HepG2 (cell line): ENCODE measurements at regions not wholly inside any gene's neighbourhood (a gene's known extent, or its start where the extent isn't known, plus 50 kb on each side); places are given as distances from the start of the nearest gene placed in this dataset.
A peak's percentile ranks its signal among the peaks of the same experiment; 100 is the strongest.

Experiments used
- ATAC-seq: fragments of 200-7000 bp; cut with Tn5 transposase; 3 replicates; pipeline ENCODE4 v1.9.1; 2020; ENCODE audit warnings: mild to moderate bottlenecking, moderate library complexity
- BruUV-seq: library from RNA; stranded (reverse); fragments of 400-500 nt; replicated peaks from 2 replicates; lab custom pipeline; 2021; lab: Mats Ljungman, UMichigan
- CTCF ChIA-PET: fragments of 300-600 bp; formaldehyde crosslinking; extraction: SDS; loops from one replicate; lab custom pipeline; 2021; ENCODE audit warnings: low total read pairs, inconsistent platforms, low intra/inter-chr PET ratio; lab: Yijun Ruan, JAX
- POLR2A ChIA-PET: fragments of 350-600 bp; sonication (Branson Sonifier 250); formaldehyde crosslinking; loops from one replicate; lab custom pipeline; 2020; ENCODE audit warnings: antibody characterized with exemption, inconsistent platforms; lab: Yijun Ruan, JAX
- DNase-seq: peaks from one replicate; pipeline ENCODE4 v3.0.0-alpha.2; 2015; ENCODE audit warnings: low spot score
- FAIRE-seq: peaks from 3 replicates; lab custom pipeline; 2011; peaks lifted over from hg19 to GRCh38; lab: Jason Lieb, UNC
- H2AFZ ChIP-seq: one replicate; pipeline ENCODE4 v1.6.1; 2011; ENCODE audit warnings: low read length, inconsistent platforms
- H3K27ac ChIP-seq: fragments of 300-600 bp; 3 replicates; pipeline ENCODE4 v1.8.0; 2011; ENCODE audit warnings: mixed run types, mild to moderate bottlenecking, mixed read lengths, low read length, inconsistent platforms; ENCODE audit not compliant: insufficient read depth; ENCODE audit errors: extremely low read length
- H3K27me3 ChIP-seq, 2 experiments: fragments of 200-600 bp in 1 of 2; 2 replicates in 1 of 2; 3 replicates in 1 of 2; pipeline versions ENCODE4 v1.6.0 to v1.8.0; 2011; ENCODE audit warnings: low read length in 2 of 2, mild to moderate bottlenecking in 2 of 2, moderate library complexity in 2 of 2, inconsistent platforms in 1 of 2; ENCODE audit not compliant: insufficient read depth in 2 of 2, control insufficient read depth in 1 of 2
- H3K36me3 ChIP-seq, 2 experiments: fragments of 200-600 bp in 1 of 2; replicated peaks in 1 of 2; 2 replicates in 1 of 2; 3 replicates in 1 of 2; pipeline versions ENCODE4 v1.5.1 to v1.8.0; 2011; ENCODE audit warnings: low read length in 2 of 2, inconsistent platforms in 1 of 2; ENCODE audit not compliant: insufficient read depth in 2 of 2, control insufficient read depth in 1 of 2
- H3K4me1 ChIP-seq: 2 replicates; pipeline ENCODE4 v1.5.1; 2012; ENCODE audit warnings: low read length, inconsistent platforms; ENCODE audit not compliant: insufficient read depth
- H3K4me2 ChIP-seq: 2 replicates; pipeline ENCODE4 v1.6.0; 2011; ENCODE audit warnings: low read depth, low read length, inconsistent platforms
- H3K4me3 ChIP-seq, 3 experiments: fragments of 200-600 bp in 1 of 3; sonication (generic), shearing (Covaris generic) in 1 of 3; replicated peaks in 1 of 3; 2 replicates each; pipeline ENCODE4 v1.5.1; 2011 to 2016; ENCODE audit warnings: low read length in 3 of 3, inconsistent platforms in 2 of 3, low read depth in 2 of 3, mild to moderate bottlenecking in 2 of 3, control low read depth in 1 of 3, mixed read lengths in 1 of 3; ENCODE audit not compliant: insufficient read depth in 1 of 3
- H3K79me2 ChIP-seq: one replicate; pipeline ENCODE4 v1.6.1; 2011; ENCODE audit warnings: low read length, inconsistent platforms; ENCODE audit not compliant: insufficient read depth
- H3K9ac ChIP-seq: 2 replicates; pipeline ENCODE4 v1.6.0; 2011; ENCODE audit warnings: mild to moderate bottlenecking, low read depth, low read length, inconsistent platforms; ENCODE audit not compliant: insufficient read depth
- H3K9me3 ChIP-seq: 2 replicates; pipeline ENCODE4 v1.5.1; 2012; ENCODE audit warnings: mild to moderate bottlenecking, low read length
- H4K20me1 ChIP-seq: 2 replicates; pipeline ENCODE4 v1.6.0; 2011; ENCODE audit warnings: inconsistent platforms, mild to moderate bottlenecking, low read length, moderate library complexity; ENCODE audit not compliant: insufficient read depth
- ATF1 ChIP-seq: IDR thresholded peaks from 2 replicates; pipeline ENCODE4 v1.6.1; 2016; ENCODE audit warnings: mild to moderate bottlenecking, control low read depth
- ETV5 ChIP-seq: IDR thresholded peaks from 2 replicates; pipeline ENCODE4 v1.6.1; 2018; ENCODE audit warnings: missing biosample characterization, missing genetic modification reagents, inconsistent platforms, borderline replicate concordance
- MEF2D ChIP-seq: sonication (generic); formaldehyde crosslinking; IDR thresholded peaks from 2 replicates; pipeline ENCODE4 v1.5.1; 2020; ENCODE audit warnings: mild to moderate bottlenecking, missing genetic modification reagents
- RCOR2 ChIP-seq: IDR thresholded peaks from 2 replicates; pipeline ENCODE4 v1.6.1; 2016; ENCODE audit warnings: missing biosample characterization, missing genetic modification reagents
- ZNF7 ChIP-seq: IDR thresholded peaks from 2 replicates; pipeline ENCODE4 v1.6.1; 2016; ENCODE audit warnings: missing biosample characterization, missing genetic modification reagents
- WGBS: methylation state at CpG from one replicate; pipeline ENCODE4 v1.1.6; 2017; ENCODE audit warnings: low lambda C conversion rate; 5-methylcytosine and 5-hydroxymethylcytosine counted together
- in situ Hi-C: cut with HindIII; loops from 2 replicates; pipeline ENCODE4 v1.10.0; 2017; ENCODE audit warnings: low pct_unique_long_range_greater_than_20kb; ENCODE audit not compliant: extremely low pct_ligation_motif_present
- intact Hi-C: fragments of 100-400 bp; cut with micrococcal nuclease; formaldehyde crosslinking; loops from one replicate; pipeline ENCODE4 v1.10.0; 2022; ENCODE audit not compliant: unreplicated experiment
- TF ChIP-seq, protein P1 (sequence below): sonication (generic); formaldehyde crosslinking; IDR thresholded peaks from 2 replicates; pipeline ENCODE4 v1.5.1; 2020; ENCODE audit warnings: mild to moderate bottlenecking, missing genetic modification reagents, moderate library complexity
- TF ChIP-seq, protein P2 (sequence below): sonication (generic); formaldehyde crosslinking; IDR thresholded peaks from one replicate; pipeline ENCODE4 v1.5.1; 2020; ENCODE audit warnings: mild to moderate bottlenecking, missing genetic modification reagents; ENCODE audit errors: not compliant biosample characterization

DNA sequence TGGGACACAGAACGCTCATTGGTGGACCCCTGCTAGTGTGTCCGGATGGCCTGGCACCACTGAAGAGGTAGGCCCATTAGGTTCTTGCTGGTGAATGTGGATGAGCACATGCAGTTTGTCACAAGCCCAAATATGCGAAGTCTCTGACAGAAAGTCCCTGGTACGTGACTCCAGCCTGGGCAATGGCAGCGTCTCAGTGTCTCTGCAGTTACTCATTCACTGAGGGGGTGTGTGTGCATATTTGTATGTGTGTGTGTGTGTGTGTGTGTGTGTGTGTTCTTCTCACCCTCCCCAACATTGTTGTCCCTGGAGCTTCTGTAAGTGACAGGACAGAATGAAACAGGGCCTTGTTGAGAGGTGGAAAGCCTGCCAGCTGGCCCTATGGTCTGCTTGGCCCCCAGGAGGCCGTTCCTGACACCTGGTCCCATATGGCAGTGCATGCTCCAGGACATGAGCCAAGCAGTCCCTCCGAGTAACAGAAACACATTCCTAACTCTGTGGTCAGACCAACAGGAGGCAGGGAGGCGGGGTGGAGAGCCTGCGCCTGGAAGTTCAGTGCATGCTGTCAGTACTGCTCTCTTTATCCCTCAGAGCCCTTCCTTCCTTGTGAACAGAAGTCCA is 169.9 kb downstream of the SLC28A3 start (continued):
- TF ChIP-seq ETV5 (CRISPR knock-in tag) (peak; percentile 38; the same call in 1 of the 2 replicates), ZNF7 (CRISPR knock-in tag) (no peak)
- TF ChIP-seq, protein P1, sequence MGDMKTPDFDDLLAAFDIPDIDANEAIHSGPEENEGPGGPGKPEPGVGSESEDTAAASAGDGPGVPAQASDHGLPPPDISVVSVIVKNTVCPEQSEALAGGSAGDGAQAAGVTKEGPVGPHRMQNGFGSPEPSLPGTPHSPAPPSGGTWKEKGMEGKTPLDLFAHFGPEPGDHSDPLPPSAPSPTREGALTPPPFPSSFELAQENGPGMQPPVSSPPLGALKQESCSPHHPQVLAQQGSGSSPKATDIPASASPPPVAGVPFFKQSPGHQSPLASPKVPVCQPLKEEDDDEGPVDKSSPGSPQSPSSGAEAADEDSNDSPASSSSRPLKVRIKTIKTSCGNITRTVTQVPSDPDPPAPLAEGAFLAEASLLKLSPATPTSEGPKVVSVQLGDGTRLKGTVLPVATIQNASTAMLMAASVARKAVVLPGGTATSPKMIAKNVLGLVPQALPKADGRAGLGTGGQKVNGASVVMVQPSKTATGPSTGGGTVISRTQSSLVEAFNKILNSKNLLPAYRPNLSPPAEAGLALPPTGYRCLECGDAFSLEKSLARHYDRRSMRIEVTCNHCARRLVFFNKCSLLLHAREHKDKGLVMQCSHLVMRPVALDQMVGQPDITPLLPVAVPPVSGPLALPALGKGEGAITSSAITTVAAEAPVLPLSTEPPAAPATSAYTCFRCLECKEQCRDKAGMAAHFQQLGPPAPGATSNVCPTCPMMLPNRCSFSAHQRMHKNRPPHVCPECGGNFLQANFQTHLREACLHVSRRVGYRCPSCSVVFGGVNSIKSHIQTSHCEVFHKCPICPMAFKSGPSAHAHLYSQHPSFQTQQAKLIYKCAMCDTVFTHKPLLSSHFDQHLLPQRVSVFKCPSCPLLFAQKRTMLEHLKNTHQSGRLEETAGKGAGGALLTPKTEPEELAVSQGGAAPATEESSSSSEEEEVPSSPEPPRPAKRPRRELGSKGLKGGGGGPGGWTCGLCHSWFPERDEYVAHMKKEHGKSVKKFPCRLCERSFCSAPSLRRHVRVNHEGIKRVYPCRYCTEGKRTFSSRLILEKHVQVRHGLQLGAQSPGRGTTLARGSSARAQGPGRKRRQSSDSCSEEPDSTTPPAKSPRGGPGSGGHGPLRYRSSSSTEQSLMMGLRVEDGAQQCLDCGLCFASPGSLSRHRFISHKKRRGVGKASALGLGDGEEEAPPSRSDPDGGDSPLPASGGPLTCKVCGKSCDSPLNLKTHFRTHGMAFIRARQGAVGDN = peak; percentile 41

DNA sequence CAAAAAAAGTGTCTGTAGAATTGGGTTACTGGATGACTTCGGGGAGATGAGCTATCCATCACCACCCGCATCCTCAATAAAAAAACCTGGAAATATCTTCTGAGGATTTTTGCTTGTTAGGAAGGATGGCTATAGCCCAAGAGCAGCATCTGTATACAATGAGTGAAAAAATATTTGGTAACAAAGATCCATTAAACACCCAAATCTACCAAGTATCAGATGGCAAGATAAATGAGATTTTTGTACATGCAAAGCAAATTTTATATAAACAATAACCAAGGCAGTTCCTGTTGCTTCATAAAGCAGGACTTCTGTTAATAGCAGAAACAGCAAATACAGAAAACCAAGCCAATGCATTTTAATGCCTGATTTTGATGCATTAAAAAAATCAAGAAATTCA is 166.6 kb downstream of the SLC28A3 start:
- Histone ChIP-seq H2AFZ (no peak overlapping the region), H3K27me3 (peaks cover 0 to 11% of the 10 kb centered on the region in 2 experiments; a peak in 3 of 5 replicates), H3K4me3 (no peak overlapping the region), H3K36me3 (no peaks in the 10 kb centered on the region), H3K27ac (no peak overlapping the region), H3K9ac (no peak overlapping the region), H4K20me1 (no peaks in the 10 kb centered on the region), H3K9me3 (no peaks in the 10 kb centered on the region), H3K79me2 (no peaks in the 10 kb centered on the region), H3K4me2 (no peak overlapping the region), H3K4me1 (peaks cover 17% of the 10 kb centered on the region; the same call in 1 of the 2 replicates)
- intact Hi-C loops = loop anchor here (1.0 to 10.0 kb wide), 2 partner anchors 91 to 236 kb away; no protein-coding TSS in a partner anchor
- WGBS = 63% methylated on average over 2 of the region's 2 CpGs
- in situ Hi-C loops = loop anchor here (5.0 kb wide), 1 partner anchor 237 kb away; no protein-coding TSS in a partner anchor
- ChIA-PET CTCF (interaction anchor here (2.6 kb wide), 1 partner anchor 236 kb away, joined by 19 read pairs; no protein-coding TSS in a partner anchor), POLR2A (no interaction called here)
- no TSS peak for BruUV-seq
- ATAC-seq = no peak
- FAIRE-seq = no peak
- DNase-seq = no peak
- TF ChIP-seq, protein P2, sequence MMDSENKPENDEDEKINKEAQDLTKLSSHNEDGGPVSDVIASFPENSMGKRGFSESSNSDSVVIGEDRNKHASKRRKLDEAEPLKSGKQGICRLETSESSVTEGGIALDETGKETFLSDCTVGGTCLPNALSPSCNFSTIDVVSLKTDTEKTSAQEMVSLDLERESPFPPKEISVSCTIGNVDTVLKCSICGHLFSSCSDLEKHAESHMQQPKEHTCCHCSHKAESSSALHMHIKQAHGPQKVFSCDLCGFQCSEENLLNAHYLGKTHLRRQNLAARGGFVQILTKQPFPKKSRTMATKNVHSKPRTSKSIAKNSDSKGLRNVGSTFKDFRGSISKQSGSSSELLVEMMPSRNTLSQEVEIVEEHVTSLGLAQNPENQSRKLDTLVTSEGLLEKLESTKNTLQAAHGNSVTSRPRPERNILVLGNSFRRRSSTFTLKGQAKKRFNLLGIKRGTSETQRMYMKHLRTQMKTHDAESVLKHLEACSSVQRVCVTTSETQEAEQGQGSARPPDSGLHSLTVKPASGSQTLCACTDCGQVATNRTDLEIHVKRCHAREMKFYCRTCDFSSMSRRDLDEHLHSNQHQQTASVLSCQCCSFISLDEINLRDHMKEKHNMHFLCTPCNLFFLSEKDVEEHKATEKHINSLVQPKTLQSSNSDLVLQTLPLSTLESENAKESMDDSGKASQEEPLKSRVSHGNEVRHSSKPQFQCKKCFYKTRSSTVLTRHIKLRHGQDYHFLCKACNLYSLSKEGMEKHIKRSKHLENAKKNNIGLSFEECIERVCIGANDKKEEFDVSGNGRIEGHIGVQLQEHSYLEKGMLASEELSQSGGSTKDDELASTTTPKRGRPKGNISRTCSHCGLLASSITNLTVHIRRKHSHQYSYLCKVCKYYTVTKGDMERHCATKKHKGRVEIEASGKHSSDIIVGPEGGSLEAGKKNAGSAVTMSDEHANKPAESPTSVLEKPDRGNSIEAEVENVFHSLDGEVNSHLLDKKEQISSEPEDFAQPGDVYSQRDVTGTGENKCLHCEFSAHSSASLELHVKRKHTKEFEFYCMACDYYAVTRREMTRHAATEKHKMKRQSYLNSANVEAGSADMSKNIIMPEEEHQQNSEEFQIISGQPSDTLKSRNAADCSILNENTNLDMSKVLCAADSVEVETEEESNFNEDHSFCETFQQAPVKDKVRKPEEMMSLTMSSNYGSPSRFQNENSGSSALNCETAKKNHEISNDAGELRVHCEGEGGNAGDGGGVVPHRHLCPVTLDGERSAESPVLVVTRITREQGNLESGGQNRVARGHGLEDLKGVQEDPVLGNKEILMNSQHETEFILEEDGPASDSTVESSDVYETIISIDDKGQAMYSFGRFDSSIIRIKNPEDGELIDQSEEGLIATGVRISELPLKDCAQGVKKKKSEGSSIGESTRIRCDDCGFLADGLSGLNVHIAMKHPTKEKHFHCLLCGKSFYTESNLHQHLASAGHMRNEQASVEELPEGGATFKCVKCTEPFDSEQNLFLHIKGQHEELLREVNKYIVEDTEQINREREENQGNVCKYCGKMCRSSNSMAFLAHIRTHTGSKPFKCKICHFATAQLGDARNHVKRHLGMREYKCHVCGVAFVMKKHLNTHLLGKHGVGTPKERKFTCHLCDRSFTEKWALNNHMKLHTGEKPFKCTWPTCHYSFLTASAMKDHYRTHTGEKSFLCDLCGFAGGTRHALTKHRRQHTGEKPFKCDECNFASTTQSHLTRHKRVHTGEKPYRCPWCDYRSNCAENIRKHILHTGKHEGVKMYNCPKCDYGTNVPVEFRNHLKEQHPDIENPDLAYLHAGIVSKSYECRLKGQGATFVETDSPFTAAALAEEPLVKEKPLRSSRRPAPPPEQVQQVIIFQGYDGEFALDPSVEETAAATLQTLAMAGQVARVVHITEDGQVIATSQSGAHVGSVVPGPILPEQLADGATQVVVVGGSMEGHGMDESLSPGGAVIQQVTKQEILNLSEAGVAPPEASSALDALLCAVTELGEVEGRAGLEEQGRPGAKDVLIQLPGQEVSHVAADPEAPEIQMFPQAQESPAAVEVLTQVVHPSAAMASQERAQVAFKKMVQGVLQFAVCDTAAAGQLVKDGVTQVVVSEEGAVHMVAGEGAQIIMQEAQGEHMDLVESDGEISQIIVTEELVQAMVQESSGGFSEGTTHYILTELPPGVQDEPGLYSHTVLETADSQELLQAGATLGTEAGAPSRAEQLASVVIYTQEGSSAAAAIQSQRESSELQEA (CRISPR knock-in tag) = no peak
- TF ChIP-seq RCOR2 (CRISPR knock-in tag) (no peak), ATF1 (CRISPR knock-in tag) (no peak), MEF2D (CRISPR knock-in tag) (no peak)
